Hepatocyte (in vitro differentiated cells): ENCODE measurements at regions not wholly inside any gene's neighbourhood (a gene's known extent, or its start where the extent isn't known, plus 50 kb on each side); places are given as distances from the start of the nearest gene placed in this dataset.

Experiments used
- DNase-seq: peaks from one replicate; pipeline ENCODE4 v3.0.0-alpha.2; 2016; ENCODE audit warnings: low spot score
- H2AFZ ChIP-seq: fragments of 200-600 bp; sonication (generic); 2 replicates; pipeline ENCODE4 v1.6.0; 2016; ENCODE audit warnings: antibody characterized with exemption, mild to moderate bottlenecking
- H3K27ac ChIP-seq: fragments of 200-600 bp; sonication (generic); 2 replicates; pipeline ENCODE4 v1.5.1; 2016; ENCODE audit warnings: mild to moderate bottlenecking
- H3K27me3 ChIP-seq: fragments of 200-600 bp; sonication (generic); 2 replicates; pipeline ENCODE4 v1.6.1; 2016
- H3K36me3 ChIP-seq: fragments of 200-600 bp; sonication (generic); replicated peaks from 2 replicates; pipeline ENCODE4 v1.5.1; 2016; ENCODE audit warnings: low read depth; ENCODE audit not compliant: insufficient read depth
- H3K4me1 ChIP-seq: fragments of 200-600 bp; sonication (generic); 2 replicates; pipeline ENCODE4 v1.5.1; 2016; ENCODE audit warnings: mild to moderate bottlenecking, moderate library complexity; ENCODE audit not compliant: insufficient read depth
- H3K4me2 ChIP-seq: fragments of 200-600 bp; sonication (generic); 2 replicates; pipeline ENCODE4 v1.6.0; 2016
- H3K4me3 ChIP-seq: fragments of 200-600 bp; sonication (generic); 2 replicates; pipeline ENCODE4 v1.5.1; 2016; ENCODE audit warnings: mild to moderate bottlenecking
- H3K79me2 ChIP-seq: fragments of 200-600 bp; sonication (generic); 2 replicates; pipeline ENCODE4 v1.6.0; 2017; ENCODE audit warnings: mild to moderate bottlenecking
- H3K9me2 ChIP-seq: fragments of 200-600 bp; sonication (generic); replicated peaks from 2 replicates; pipeline ENCODE4 v1.6.0; 2017; ENCODE audit warnings: mild to moderate bottlenecking; ENCODE audit not compliant: insufficient read depth
- H3K9me3 ChIP-seq: fragments of 200-600 bp; sonication (generic); 2 replicates; pipeline ENCODE4 v1.5.1; 2016; ENCODE audit warnings: low read depth, mild to moderate bottlenecking
- H4K20me1 ChIP-seq: fragments of 200-600 bp; sonication (generic); 2 replicates; pipeline ENCODE4 v1.6.0; 2016; ENCODE audit warnings: mild to moderate bottlenecking; ENCODE audit not compliant: insufficient read depth, poor library complexity, severe bottlenecking
- CTCF ChIP-seq: fragments of 200-600 bp; sonication (generic); IDR thresholded peaks from 2 replicates; pipeline ENCODE4 v1.5.1; 2016; ENCODE audit warnings: antibody characterized with exemption, mild to moderate bottlenecking; ENCODE audit not compliant: poor library complexity
- EZH2 ChIP-seq: fragments of 200-600 bp; sonication (generic); IDR thresholded peaks from 2 replicates; pipeline ENCODE4 v1.6.1; 2016; ENCODE audit warnings: antibody characterized with exemption, mild to moderate bottlenecking, borderline replicate concordance
- EZH2phosphoT487 ChIP-seq: fragments of 200-600 bp; sonication (generic); IDR thresholded peaks from one replicate; pipeline ENCODE4 v1.6.1; 2018; ENCODE audit warnings: antibody characterized with exemption, mild to moderate bottlenecking, low read depth, moderate library complexity; ENCODE audit not compliant: unreplicated experiment, severe bottlenecking
- whole genome bisulfite sequencing: methylation state at CpG from one replicate; pipeline ENCODE4 v1.1.6; 2016; ENCODE audit warnings: low lambda C conversion rate; ENCODE audit errors: missing lambda C conversion rate; 5-methylcytosine and 5-hydroxymethylcytosine counted together

GRCh38 chr18:1526991-1527390 lies 622.3 kb downstream of the ADCYAP1 start:
- Histone ChIP-seq H2AFZ (no peak overlapping the region), H3K9me2 (no peaks in the 10 kb centered on the region), H3K36me3 (no peaks in the 10 kb centered on the region), H3K9me3 (no peaks in the 10 kb centered on the region), H3K4me1 (no peaks in the 10 kb centered on the region), H3K4me3 (no peak overlapping the region), H3K27ac (no peak overlapping the region), H4K20me1 (no peaks in the 10 kb centered on the region), H3K4me2 (no peak overlapping the region), H3K27me3 (no peaks in the 10 kb centered on the region), H3K79me2 (no peaks in the 10 kb centered on the region)
- no peak for TF ChIP-seq EZH2
- TF ChIP-seq EZH2phosphoT487: no peak
- no peak for TF ChIP-seq CTCF
- DNase-seq: no peak
- WGBS: 76% methylated on average over 1 of the region's 1 CpG

- no peaks in the 10 kb centered on the region for H3K36me3 ChIP-seq
- H3K27me3 ChIP-seq: no peaks in the 10 kb centered on the region
- no peak overlapping the region for H3K4me2 ChIP-seq
- no peaks in the 10 kb centered on the region for H3K9me3 ChIP-seq
- H3K9me2 ChIP-seq: no peaks in the 10 kb centered on the region
- H3K27ac ChIP-seq: no peak overlapping the region
- TF ChIP-seq CTCF (no peak), EZH2 (no peak), EZH2phosphoT487 (no peak)
- H3K4me3 ChIP-seq: no peak overlapping the region
- H4K20me1 ChIP-seq: no peaks in the 10 kb centered on the region
- DNase-seq: no peak
- no peaks in the 10 kb centered on the region for H3K4me1 ChIP-seq
- 44% methylated on average over 3 of the region's 3 CpGs for WGBS
- H3K79me2 ChIP-seq: no peaks in the 10 kb centered on the region
- no peak overlapping the region for H2AFZ ChIP-seq
Observed at GRCh38 chr18:1527805-1528204, 623.1 kb downstream of the ADCYAP1 start.

GRCh38 chr18:1528447-1528846 lies 623.8 kb downstream of the ADCYAP1 start:
- no peaks in the 10 kb centered on the region for H3K36me3 ChIP-seq
- H3K4me2 ChIP-seq: no peak overlapping the region
- H3K79me2 ChIP-seq: no peaks in the 10 kb centered on the region
- no peak overlapping the region for H3K27ac ChIP-seq
- H2AFZ ChIP-seq: no peak overlapping the region
- DNase-seq: no peak
- H3K27me3 ChIP-seq: no peaks in the 10 kb centered on the region
- no peak overlapping the region for H3K4me3 ChIP-seq
- H3K4me1 ChIP-seq: no peaks in the 10 kb centered on the region
- H3K9me2 ChIP-seq: no peaks in the 10 kb centered on the region
- no peaks in the 10 kb centered on the region for H3K9me3 ChIP-seq
- WGBS: 88% methylated on average over 1 of the region's 1 CpG
- TF ChIP-seq EZH2: no peak
- TF ChIP-seq CTCF: no peak
- TF ChIP-seq EZH2phosphoT487: no peak
- H4K20me1 ChIP-seq: no peaks in the 10 kb centered on the region

- Histone ChIP-seq H3K9me2 (no peaks in the 10 kb centered on the region), H2AFZ (no peak overlapping the region), H4K20me1 (no peaks in the 10 kb centered on the region), H3K9me3 (no peaks in the 10 kb centered on the region), H3K27ac (no peak overlapping the region), H3K4me1 (no peaks in the 10 kb centered on the region), H3K4me3 (no peak overlapping the region), H3K79me2 (no peaks in the 10 kb centered on the region), H3K36me3 (no peaks in the 10 kb centered on the region), H3K4me2 (no peak overlapping the region), H3K27me3 (no peaks in the 10 kb centered on the region)
- DNase-seq: no peak
- 68% methylated on average over 2 of the region's 2 CpGs for WGBS
- TF ChIP-seq EZH2phosphoT487 (no peak), EZH2 (no peak), CTCF (no peak)
Observed at GRCh38 chr18:1528964-1529509, 624.4 kb downstream of the ADCYAP1 start.
